ENCODE measurements at regions not wholly inside any gene's neighbourhood (a gene's known extent, or its start where the extent isn't known, plus 50 kb on each side); places are given as distances from the start of the nearest gene placed in this dataset.

DNA sequence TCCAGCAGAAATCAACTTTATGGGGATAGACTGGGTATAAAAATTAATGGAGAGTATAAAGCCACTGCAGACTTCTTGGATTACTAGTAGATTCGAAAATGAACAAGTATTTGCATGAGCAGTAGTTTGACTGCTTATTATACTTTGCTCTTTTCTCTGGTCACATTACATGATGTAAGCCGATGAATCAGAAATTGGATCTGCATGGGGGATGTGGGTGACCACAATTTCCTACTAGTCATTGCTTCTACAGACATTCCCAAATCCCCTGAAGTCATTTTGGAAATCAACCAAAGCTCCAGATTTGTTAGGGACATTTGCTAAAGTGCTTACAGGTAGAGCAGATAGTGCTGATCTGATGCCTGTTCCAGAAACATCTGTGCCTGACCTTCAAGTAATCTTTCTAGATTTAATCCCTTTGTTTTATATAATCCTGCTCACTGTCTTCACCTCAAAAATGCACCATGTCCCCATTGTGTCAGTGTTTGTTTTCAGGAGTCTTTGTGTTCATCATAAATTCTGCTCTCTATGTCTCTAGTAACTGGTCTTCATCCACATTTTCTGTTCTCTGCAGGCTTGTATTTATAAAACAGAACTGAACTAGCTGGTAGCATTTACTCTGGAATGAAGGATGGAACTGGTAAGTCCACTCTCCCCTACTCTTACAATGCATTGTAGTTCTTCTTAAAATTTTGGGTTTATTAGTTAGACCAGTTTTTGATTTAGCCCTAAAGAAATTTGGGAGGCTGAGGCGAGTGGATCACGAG lies 201.5 kb upstream of the CSNK1A1L start:
- TF ChIP-seq ZNF184 (tag by site-specific recombination; IDR thresholded peaks at IDR 0.05): no peak
- TF ChIP-seq WT1 (tag by site-specific recombination; IDR thresholded peaks at IDR 0.05): no peak
- no peak for TF ChIP-seq ZNF394 (tag by site-specific recombination; IDR thresholded peaks at IDR 0.05; ENCODE audit: borderline replicate concordance)

All from HEK293 (cell line).